ENCODE measurements at regions not wholly inside any gene's neighbourhood (a gene's known extent, or its start where the extent isn't known, plus 50 kb on each side); places are given as distances from the start of the nearest gene placed in this dataset.

- no peak for TF ChIP-seq TEAD4 (IDR thresholded peaks at IDR 0.05; ENCODE audit: borderline replicate concordance, insufficient read depth)
- TF ChIP-seq POLR2AphosphoS5 (IDR thresholded peaks at IDR 0.05; ENCODE audit: low read depth, low read length): no peak
- no peak for TF ChIP-seq CTCF (IDR thresholded peaks at IDR 0.05)
- no peak for TF ChIP-seq TAF1 (IDR thresholded peaks at IDR 0.05; ENCODE audit: borderline replicate concordance, low read depth, low read length)
- TF ChIP-seq ELF1 (IDR thresholded peaks at IDR 0.05): no peak
- TF ChIP-seq MAX (IDR thresholded peaks at IDR 0.05; ENCODE audit: low read depth): no peak
- TF ChIP-seq EP300 (IDR thresholded peaks at IDR 0.05; ENCODE audit: borderline replicate concordance in 1 of 2, low read depth in 1 of 2, low read length in 1 of 2): no peak
- TF ChIP-seq MXI1 (IDR thresholded peaks at IDR 0.05; ENCODE audit: low read depth, low read length): no peak
- TF ChIP-seq FOXJ3 (CRISPR knock-in tag; IDR thresholded peaks at IDR 0.05): no peak
- no peak for TF ChIP-seq RCOR1 (IDR thresholded peaks at IDR 0.05; ENCODE audit: low read length)
Measured at GRCh38 chr9:90052366-90052765, 447.6 kb downstream of the GADD45G start.

Data from SK-N-SH (cell line).